ENCODE measurements at regions not wholly inside any gene's neighbourhood (a gene's known extent, or its start where the extent isn't known, plus 50 kb on each side); places are given as distances from the start of the nearest gene placed in this dataset.
A peak's percentile ranks its signal among the peaks of the same experiment; 100 is the strongest.

- DNase-seq = no peak
These were observed 106.9 kb downstream of the SMIM20 start for GRCh38 chr4:26020881-26021280.

GRCh38 chr4:26021417-26022345 lies 107.7 kb downstream of the SMIM20 start:
- no peak for DNase-seq

GRCh38 chr4:26022346-26023202 lies 108.6 kb downstream of the SMIM20 start:
- DNase-seq = peak; percentile 86

GRCh38 chr4:26023203-26023972 lies 109.4 kb downstream of the SMIM20 start:
- no peak for DNase-seq

DNA sequence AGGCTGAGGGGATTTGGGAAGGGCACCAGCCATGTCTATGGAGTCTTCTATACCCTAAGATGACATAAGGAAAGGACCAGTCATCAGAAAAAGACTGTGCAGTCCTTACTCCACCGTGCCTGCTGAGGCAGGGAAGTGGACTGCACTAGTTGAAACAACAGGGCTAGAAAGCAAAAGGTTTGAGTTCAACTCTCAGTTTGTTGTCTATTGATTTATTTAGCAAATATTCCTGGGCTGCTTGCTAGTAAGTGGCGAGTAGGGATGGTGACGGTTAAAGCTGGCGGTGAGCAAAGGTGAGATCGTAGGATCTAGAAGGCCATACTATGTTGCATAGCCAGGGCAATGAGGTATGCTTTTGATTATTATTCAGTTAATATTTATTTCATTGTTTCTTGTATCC lies 110.1 kb downstream of the SMIM20 start:
- DNase-seq = no peak

- DNase-seq = no peak
These were observed 114.2 kb downstream of the SMIM20 start for GRCh38 chr4:26028133-26028792.

DNA sequence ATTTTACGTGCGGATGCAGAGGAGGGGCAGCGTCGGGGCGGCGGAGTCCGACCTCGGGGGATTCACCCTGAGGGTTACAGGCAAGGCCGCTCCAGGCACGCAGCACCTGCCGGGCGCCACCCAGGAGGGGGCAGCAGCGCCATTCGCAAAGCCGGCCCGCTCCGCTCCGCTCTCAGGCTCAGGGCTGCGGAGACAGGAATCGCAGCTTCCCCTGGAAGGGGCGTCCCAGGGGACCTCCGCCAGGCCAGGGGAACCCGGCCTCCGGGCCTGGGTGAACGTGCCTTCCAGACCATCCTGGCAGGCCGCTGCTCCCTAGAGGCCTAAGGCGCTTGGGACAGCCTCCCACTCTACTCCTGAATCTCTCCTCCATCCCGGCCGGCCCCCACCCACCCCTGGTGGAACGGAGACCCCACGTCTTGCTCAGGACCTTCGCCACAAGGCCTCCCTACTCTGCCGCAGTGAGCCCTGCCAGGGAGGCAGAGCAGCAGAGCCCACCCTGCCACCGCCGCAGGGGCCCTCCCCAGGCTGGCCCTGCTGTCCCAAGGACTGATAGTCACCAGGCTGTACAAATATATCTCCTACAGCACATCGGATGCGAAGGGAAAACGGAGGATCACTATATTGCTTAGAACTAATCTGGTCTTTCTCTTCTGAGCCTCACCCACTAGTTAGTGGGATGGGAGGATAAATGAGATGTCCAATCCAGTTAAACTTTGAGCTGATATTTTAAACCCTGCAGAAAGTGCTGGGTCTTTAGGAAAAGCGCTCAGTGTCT lies 115.0 kb downstream of the SMIM20 start:
- peak; percentile 88 for DNase-seq

DNA sequence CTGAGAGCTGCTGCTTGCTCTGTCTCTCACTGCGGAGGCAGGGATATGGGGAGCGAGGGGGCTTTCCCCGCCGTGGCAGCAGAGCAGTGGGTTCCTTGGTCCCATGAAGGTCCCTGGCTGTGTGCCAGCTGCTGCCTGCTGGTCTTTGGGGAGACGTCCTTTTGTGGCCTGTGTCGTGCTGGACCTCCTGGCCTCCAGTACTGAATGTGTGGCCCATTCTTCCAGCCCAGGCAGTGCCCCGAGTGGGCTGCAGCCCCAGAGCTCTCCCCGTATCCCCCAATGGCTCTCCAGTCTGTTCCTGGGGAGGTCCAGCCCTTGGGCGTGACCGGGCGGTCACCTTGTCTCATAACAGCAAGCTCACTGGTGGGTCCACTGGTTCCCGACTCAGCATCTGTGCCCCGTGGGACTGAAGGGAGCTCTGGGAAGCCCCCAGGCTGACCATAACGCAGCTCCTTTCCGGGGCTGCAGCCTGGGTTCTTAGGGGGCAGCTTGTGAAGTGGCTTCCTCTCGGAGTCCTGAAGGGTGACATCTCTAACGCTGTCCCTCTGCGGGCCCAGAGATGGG lies 115.6 kb downstream of the SMIM20 start:
- no peak for DNase-seq

- DNase-seq = no peak
These were observed 116.2 kb downstream of the SMIM20 start for GRCh38 chr4:26030260-26030667.

GRCh38 chr4:26030780-26031179 lies 116.8 kb downstream of the SMIM20 start:
- no peak for DNase-seq

- DNase-seq = no peak
These were observed 117.7 kb downstream of the SMIM20 start for GRCh38 chr4:26031704-26032103.

DNA sequence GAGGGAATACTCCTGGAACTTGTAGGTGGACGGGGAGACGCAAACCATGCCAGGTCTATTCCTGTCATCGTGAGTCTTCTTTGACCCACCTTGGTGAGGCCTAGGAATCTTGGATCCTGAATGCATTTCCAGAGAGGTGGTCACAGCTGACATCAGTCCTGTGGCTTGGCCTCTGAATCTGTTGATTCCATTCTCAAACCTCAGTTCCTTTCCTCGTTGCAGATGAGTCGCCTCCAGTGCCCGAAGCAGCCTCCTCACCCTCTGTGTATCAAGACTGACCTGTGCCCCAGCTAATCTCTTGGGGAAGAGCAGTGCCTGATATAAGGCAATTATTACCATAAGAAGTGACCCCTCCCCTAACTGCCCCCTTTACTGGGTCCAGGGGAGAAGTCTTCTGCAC lies 118.1 kb downstream of the SMIM20 start:
- no peak for DNase-seq

GRCh38 chr4:26032630-26033317 lies 118.8 kb downstream of the SMIM20 start:
- DNase-seq = peak; percentile 83

GRCh38 chr4:26033389-26033788 lies 119.4 kb downstream of the SMIM20 start:
- DNase-seq = no peak

GRCh38 chr4:26034849-26035248 lies 120.8 kb downstream of the SMIM20 start:
- DNase-seq = no peak

DNA sequence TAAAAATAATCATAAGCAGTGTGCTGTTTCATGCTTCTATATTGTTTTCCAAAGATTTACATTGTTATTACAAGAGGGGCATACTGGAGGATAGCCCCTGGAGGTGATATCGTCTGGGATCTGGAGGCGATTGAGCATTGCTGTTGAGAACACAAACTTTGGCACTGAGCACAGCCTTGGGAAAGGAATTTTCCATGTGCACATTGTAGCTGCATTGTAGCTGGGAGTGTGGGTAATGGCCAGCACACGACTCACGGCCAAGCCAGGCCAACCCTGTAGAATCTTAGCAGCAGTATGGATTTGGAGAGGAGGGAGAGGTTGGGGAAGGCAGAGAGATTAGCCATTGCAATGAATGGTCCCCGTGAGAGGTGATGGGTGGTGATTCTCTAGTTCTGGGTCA lies 121.9 kb downstream of the SMIM20 start:
- peak; percentile 79 for DNase-seq

DNA sequence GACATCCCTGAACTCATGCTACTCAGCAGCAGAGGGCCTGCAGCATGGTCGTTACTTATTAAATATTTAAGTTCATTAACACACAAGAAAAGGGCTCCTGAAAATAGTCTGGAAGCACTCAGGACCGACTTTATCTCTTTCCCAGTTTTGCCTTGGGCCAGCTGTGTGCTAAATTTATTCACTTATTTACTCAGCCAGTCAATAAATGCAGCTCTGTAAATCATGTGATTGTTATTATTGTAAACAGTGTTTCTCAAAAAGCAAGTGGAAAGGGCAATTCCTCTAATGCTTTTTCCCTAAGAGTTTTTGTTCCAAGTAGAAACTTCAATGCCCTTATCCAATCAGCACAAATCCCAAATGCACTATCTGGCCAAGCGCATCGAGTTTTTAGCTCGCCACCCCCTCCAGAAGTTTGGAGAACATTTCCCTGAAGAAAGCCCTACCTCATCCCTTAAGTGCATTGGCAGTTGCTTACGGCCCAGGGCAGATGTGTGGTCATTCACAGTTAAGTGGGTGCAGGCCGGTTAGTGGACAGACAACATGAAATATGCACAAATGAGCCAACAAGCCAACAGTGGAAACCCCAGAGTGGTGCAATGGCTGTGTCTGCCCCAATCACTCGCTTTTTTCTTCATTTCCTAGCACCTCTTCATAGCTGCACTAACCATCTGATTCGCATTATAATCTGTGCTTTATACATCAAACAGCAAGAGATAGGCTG lies 125.8 kb downstream of the SMIM20 start:
- no peak for DNase-seq

GRCh38 chr4:26044524-26044923 lies 130.5 kb downstream of the SMIM20 start:
- no peak for DNase-seq

DNA sequence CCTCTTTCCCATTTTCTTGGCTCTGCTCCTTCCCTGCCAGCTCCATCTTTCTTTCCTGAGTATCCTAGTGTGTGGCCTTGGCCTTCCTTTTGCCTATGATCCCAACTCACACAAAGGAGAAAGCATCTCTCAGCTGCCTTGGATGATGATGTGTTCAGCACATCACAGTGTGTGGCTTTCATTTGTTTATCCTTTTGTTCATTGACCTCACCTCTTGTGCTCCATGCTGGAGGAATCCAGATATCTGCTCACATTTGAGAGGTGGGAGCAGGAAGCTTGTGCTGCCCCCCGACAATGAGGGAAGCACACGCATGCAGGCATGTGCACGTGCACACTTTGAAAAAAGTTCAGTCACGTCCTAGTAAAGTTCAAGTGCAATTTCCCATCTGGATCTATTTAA lies 131.0 kb downstream of the SMIM20 start:
- DNase-seq = no peak

- DNase-seq = no peak
These were observed 133.8 kb downstream of the SMIM20 start for GRCh38 chr4:26047795-26048194.
